GM18867 (cell line): ENCODE measurements at regions not wholly inside any gene's neighbourhood (a gene's known extent, or its start where the extent isn't known, plus 50 kb on each side); places are given as distances from the start of the nearest gene placed in this dataset.
A peak's percentile ranks its signal among the peaks of the same experiment; 100 is the strongest.

Source experiments
- ATAC-seq: cut with Tn5 transposase; IDR thresholded peaks from one replicate; pipeline ENCODE4 v1.9.1; 2021; ENCODE audit warnings: mild to moderate bottlenecking, moderate library complexity; ENCODE audit not compliant: unreplicated experiment

- peak; percentile 85 for ATAC-seq
Measured at GRCh38 chr5:144103611-144104485, 66.6 kb downstream of the YIPF5 start.

- no peak for ATAC-seq
Measured at GRCh38 chr5:144105371-144105770, 65.1 kb downstream of the YIPF5 start.

- no peak for ATAC-seq
Measured at GRCh38 chr5:144108131-144108530, 62.3 kb downstream of the YIPF5 start.
